NCI-H1694 (cell line): ENCODE measurements at regions not wholly inside any gene's neighbourhood (a gene's known extent, or its start where the extent isn't known, plus 50 kb on each side); places are given as distances from the start of the nearest gene placed in this dataset.

Experiments used
- DNase-seq: peaks from one replicate; lab custom pipeline; 2025; lab: John Stamatoyannopoulos, UW

GRCh38 chr6:24032896-24033688, 92.9 kb upstream of the NRSN1 start:
- DNase-seq = no peak

- DNase-seq = no peak
Observed at GRCh38 chr6:24043848-24044247, 82.2 kb upstream of the NRSN1 start.

- DNase-seq = no peak
Observed at GRCh38 chr6:24051942-24052589, 73.9 kb upstream of the NRSN1 start.

GRCh38 chr6:24052590-24052961, 73.4 kb upstream of the NRSN1 start:
- DNase-seq = no peak

GRCh38 chr6:24053057-24053456, 73.0 kb upstream of the NRSN1 start:
- no peak for DNase-seq

GRCh38 chr6:24054388-24054787, 71.6 kb upstream of the NRSN1 start:
- no peak for DNase-seq

GRCh38 chr6:24056567-24056966, 69.4 kb upstream of the NRSN1 start:
- DNase-seq = no peak

- DNase-seq = no peak
Observed at GRCh38 chr6:24057030-24057429, 69.0 kb upstream of the NRSN1 start.

- no peak for DNase-seq
Observed at GRCh38 chr6:24060982-24061754, 64.8 kb upstream of the NRSN1 start.

- peak; percentile 15 for DNase-seq
Observed at GRCh38 chr6:24064106-24064505, 61.9 kb upstream of the NRSN1 start.

- DNase-seq = no peak
Observed at GRCh38 chr6:24064832-24065231, 61.2 kb upstream of the NRSN1 start.

- no peak for DNase-seq
Observed at GRCh38 chr6:24069526-24069925, 56.5 kb upstream of the NRSN1 start.

GRCh38 chr6:24072038-24072746, 53.8 kb upstream of the NRSN1 start:
- no peak for DNase-seq

GRCh38 chr6:24076011-24076410, 50.0 kb upstream of the NRSN1 start:
- no peak for DNase-seq
